ENCODE measurements at regions not wholly inside any gene's neighbourhood (a gene's known extent, or its start where the extent isn't known, plus 50 kb on each side); places are given as distances from the start of the nearest gene placed in this dataset.

- TF ChIP-seq, protein P1, sequence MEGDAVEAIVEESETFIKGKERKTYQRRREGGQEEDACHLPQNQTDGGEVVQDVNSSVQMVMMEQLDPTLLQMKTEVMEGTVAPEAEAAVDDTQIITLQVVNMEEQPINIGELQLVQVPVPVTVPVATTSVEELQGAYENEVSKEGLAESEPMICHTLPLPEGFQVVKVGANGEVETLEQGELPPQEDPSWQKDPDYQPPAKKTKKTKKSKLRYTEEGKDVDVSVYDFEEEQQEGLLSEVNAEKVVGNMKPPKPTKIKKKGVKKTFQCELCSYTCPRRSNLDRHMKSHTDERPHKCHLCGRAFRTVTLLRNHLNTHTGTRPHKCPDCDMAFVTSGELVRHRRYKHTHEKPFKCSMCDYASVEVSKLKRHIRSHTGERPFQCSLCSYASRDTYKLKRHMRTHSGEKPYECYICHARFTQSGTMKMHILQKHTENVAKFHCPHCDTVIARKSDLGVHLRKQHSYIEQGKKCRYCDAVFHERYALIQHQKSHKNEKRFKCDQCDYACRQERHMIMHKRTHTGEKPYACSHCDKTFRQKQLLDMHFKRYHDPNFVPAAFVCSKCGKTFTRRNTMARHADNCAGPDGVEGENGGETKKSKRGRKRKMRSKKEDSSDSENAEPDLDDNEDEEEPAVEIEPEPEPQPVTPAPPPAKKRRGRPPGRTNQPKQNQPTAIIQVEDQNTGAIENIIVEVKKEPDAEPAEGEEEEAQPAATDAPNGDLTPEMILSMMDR (IDR thresholded peaks at IDR 0.05; ENCODE audit: low read depth, low read length), result no peak
- DNase-seq (ENCODE audit: low read depth, low spot score), result no peak
- Histone ChIP-seq H3K4me3 (ENCODE audit: low read depth, low read length) (no peak overlapping the region), H3K9me3 (ENCODE audit: control insufficient read depth, insufficient read depth, low read length) (peaks cover 6% of the 10 kb centered on the region), H3K27me3 (ENCODE audit: control insufficient read depth, insufficient read depth, low read length) (no peaks in the 10 kb centered on the region), H3K27ac (ENCODE audit: low read depth, low read length) (no peak overlapping the region)
- POLR2A ChIA-PET, result no interaction called here
- CTCF ChIA-PET, result no interaction called here
Measured at GRCh38 chr1:60488847-60489246, 415.3 kb upstream of the C1orf87 start.

- POLR2A ChIA-PET, result no interaction called here
- no peak for DNase-seq (ENCODE audit: low read depth, low spot score)
- CTCF ChIA-PET, result no interaction called here
Measured at GRCh38 chr1:60487565-60488345, 414.2 kb upstream of the C1orf87 start.

DNA sequence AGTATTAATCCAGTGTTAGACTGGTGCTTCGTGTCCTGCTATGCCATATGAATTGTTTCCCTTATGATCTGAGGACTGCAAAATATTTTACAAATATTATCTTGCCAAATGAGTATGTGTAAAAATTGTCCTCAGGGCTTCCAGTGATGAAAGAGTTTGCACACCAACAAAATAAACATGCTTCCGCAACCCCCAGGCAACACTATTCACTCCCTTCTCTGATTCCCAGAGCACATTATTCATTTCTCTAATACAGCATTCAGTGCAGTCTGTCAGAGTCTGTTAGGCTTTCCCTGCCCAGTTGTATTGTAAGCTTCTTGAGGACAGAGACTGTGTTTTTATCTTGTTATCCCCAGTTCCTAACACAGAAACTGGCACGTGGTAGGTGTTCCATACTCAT lies 409.9 kb upstream of the C1orf87 start:
- Histone ChIP-seq H3K4me3 (ENCODE audit: low read depth, low read length) (no peak overlapping the region), H3K27ac (ENCODE audit: low read depth, low read length) (no peak overlapping the region), H3K9me3 (ENCODE audit: control insufficient read depth, insufficient read depth, low read length) (no peaks in the 10 kb centered on the region), H3K27me3 (ENCODE audit: control insufficient read depth, insufficient read depth, low read length) (no peaks in the 10 kb centered on the region)
- DNase-seq (ENCODE audit: low read depth, low spot score), result no peak
- TF ChIP-seq, protein P1 (IDR thresholded peaks at IDR 0.05; ENCODE audit: low read depth, low read length), result no peak
- ChIA-PET POLR2A (no interaction called here), CTCF (no interaction called here)

More at GRCh38 chr1:60487565-60488345, 414.2 kb upstream of the C1orf87 start:
- H3K27ac ChIP-seq (ENCODE audit: low read depth, low read length), result no peak overlapping the region
- H3K9me3 ChIP-seq (ENCODE audit: control insufficient read depth, insufficient read depth, low read length), result peaks cover 6% of the 10 kb centered on the region
- no peak overlapping the region for H3K4me3 ChIP-seq (ENCODE audit: low read depth, low read length)
- TF ChIP-seq, protein P1 (IDR thresholded peaks at IDR 0.05; ENCODE audit: low read depth, low read length), result no peak
- H3K27me3 ChIP-seq (ENCODE audit: control insufficient read depth, insufficient read depth, low read length), result no peaks in the 10 kb centered on the region

- H3K9me3 ChIP-seq (ENCODE audit: control insufficient read depth, insufficient read depth, low read length), result no peaks in the 10 kb centered on the region
- no peak for DNase-seq (ENCODE audit: low read depth, low spot score)
- H3K27me3 ChIP-seq (ENCODE audit: control insufficient read depth, insufficient read depth, low read length), result no peaks in the 10 kb centered on the region
- ChIA-PET CTCF (no interaction called here), POLR2A (no interaction called here)
- no peak overlapping the region for H3K27ac ChIP-seq (ENCODE audit: low read depth, low read length)
- H3K4me3 ChIP-seq (ENCODE audit: low read depth, low read length), result no peak overlapping the region
- TF ChIP-seq, protein P1 (IDR thresholded peaks at IDR 0.05; ENCODE audit: low read depth, low read length), result no peak
Measured at GRCh38 chr1:60470246-60470645, 396.7 kb upstream of the C1orf87 start.

DNA sequence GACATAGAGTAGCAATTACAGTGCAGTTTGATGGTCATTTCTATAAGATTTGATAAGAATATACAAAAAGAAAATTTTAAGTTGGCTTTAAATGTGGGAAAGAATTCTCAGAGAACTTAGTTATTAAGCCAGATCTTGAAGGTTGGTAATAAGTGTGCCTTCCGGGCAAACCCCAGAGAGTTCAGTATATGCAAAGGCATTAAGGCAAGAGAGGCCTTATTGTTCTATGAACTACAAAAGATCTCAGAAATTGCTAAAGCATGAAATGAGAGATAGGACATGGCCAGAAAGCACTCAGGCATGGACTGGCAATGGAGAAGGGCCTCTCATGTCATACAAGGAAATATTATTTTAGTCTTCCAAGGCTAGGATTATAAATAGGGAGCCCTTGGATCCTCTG lies 390.2 kb upstream of the C1orf87 start:
- no peak overlapping the region for H3K4me3 ChIP-seq (ENCODE audit: low read depth, low read length)
- CTCF ChIA-PET, result no interaction called here
- POLR2A ChIA-PET, result no interaction called here
- no peaks in the 10 kb centered on the region for H3K27me3 ChIP-seq (ENCODE audit: control insufficient read depth, insufficient read depth, low read length)
- DNase-seq (ENCODE audit: low read depth, low spot score), result no peak
- H3K9me3 ChIP-seq (ENCODE audit: control insufficient read depth, insufficient read depth, low read length), result no peaks in the 10 kb centered on the region
- no peak overlapping the region for H3K27ac ChIP-seq (ENCODE audit: low read depth, low read length)
- TF ChIP-seq, protein P1 (IDR thresholded peaks at IDR 0.05; ENCODE audit: low read depth, low read length), result no peak
